ENCODE measurements at regions not wholly inside any gene's neighbourhood (a gene's known extent, or its start where the extent isn't known, plus 50 kb on each side); places are given as distances from the start of the nearest gene placed in this dataset.

GRCh38 chr1:242586360-242586680, 61.8 kb upstream of the PLD5 start:
- TF ChIP-seq, protein P1, sequence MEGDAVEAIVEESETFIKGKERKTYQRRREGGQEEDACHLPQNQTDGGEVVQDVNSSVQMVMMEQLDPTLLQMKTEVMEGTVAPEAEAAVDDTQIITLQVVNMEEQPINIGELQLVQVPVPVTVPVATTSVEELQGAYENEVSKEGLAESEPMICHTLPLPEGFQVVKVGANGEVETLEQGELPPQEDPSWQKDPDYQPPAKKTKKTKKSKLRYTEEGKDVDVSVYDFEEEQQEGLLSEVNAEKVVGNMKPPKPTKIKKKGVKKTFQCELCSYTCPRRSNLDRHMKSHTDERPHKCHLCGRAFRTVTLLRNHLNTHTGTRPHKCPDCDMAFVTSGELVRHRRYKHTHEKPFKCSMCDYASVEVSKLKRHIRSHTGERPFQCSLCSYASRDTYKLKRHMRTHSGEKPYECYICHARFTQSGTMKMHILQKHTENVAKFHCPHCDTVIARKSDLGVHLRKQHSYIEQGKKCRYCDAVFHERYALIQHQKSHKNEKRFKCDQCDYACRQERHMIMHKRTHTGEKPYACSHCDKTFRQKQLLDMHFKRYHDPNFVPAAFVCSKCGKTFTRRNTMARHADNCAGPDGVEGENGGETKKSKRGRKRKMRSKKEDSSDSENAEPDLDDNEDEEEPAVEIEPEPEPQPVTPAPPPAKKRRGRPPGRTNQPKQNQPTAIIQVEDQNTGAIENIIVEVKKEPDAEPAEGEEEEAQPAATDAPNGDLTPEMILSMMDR (IDR thresholded peaks at IDR 0.05; ENCODE audit: low read depth, low read length, poor library complexity, severe bottlenecking): no peak

DNA sequence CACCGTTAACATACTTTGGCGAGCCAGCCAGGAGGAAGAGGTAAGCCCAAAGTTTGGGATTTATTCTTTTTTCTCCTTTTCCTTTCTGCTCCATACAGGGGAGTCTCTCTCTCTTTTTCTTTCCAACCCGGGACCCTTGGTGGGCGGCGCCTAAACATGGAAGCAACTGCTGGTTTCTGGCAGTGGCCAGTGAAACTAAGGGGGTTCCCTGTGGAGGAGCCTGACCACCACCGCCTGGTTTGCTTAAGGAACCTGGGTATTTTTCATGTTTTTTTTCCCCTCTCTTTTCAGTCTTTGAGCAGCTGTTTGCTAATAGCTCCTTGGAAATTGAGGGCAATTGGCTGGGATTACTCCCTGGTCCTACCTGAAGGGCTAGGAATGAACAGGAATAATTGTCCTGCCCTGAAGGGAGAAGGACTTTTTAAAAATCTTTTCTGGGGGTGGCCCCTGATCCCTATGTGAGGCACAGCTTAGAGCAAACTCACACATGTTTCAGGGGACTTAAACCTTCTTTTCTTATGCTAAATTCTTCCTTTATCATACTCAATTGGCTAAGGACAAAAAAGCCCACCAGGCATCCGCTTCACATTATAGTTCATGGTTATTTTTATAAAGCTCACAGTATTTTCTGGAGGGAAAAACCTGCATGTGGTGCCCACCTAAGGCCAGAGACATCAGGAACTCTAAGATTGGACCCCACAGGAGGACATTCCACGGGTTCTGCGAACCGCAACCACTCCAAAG, 61.3 kb upstream of the PLD5 start:
- no peaks in the 10 kb centered on the region for H3K4me1 ChIP-seq (ENCODE audit: control insufficient read depth, low read length)
- TF ChIP-seq, protein P1 (IDR thresholded peaks at IDR 0.05; ENCODE audit: low read depth, low read length, poor library complexity, severe bottlenecking): no peak
- no peak for TF ChIP-seq EZH2phosphoT487 (IDR thresholded peaks at IDR 0.05; ENCODE audit: borderline replicate concordance, low read length)
- H3F3A ChIP-seq (ENCODE audit: control insufficient read depth, insufficient read depth): no peaks in the 10 kb centered on the region
- no peak overlapping the region for H3K4me2 ChIP-seq (ENCODE audit: low read length)
- H3K79me2 ChIP-seq (ENCODE audit: control insufficient read depth, low read length): no peaks in the 10 kb centered on the region
- H3K27ac ChIP-seq (ENCODE audit: low read depth, low read length): no peak overlapping the region
- no peaks in the 10 kb centered on the region for H4K20me1 ChIP-seq (ENCODE audit: control insufficient read depth, insufficient read depth, low read depth, low read length)
- no peaks in the 10 kb centered on the region for H3K9me2 ChIP-seq (replicated peaks; ENCODE audit: control insufficient read depth, low read length)
- H3K36me3 ChIP-seq (ENCODE audit: control insufficient read depth, low read length): no peaks in the 10 kb centered on the region
- no peaks in the 10 kb centered on the region for H3K9me3 ChIP-seq (ENCODE audit: control insufficient read depth, insufficient read depth, low read length)
- H3K4me3 ChIP-seq (ENCODE audit: low read length): no peak overlapping the region
- H3K27me3 ChIP-seq (ENCODE audit: control insufficient read depth, low read length): no peaks in the 10 kb centered on the region

More at GRCh38 chr1:242586360-242586680, 61.8 kb upstream of the PLD5 start:
- no peak overlapping the region for H3K4me3 ChIP-seq (ENCODE audit: low read length)
- no peak overlapping the region for H3K27ac ChIP-seq (ENCODE audit: low read depth, low read length)
- no peaks in the 10 kb centered on the region for H3K79me2 ChIP-seq (ENCODE audit: control insufficient read depth, low read length)
- H3K9me3 ChIP-seq (ENCODE audit: control insufficient read depth, insufficient read depth, low read length): no peaks in the 10 kb centered on the region
- no peaks in the 10 kb centered on the region for H3K36me3 ChIP-seq (ENCODE audit: control insufficient read depth, low read length)
- H4K20me1 ChIP-seq (ENCODE audit: control insufficient read depth, insufficient read depth, low read depth, low read length): no peaks in the 10 kb centered on the region
- H3K27me3 ChIP-seq (ENCODE audit: control insufficient read depth, low read length): no peaks in the 10 kb centered on the region
- no peaks in the 10 kb centered on the region for H3K9me2 ChIP-seq (replicated peaks; ENCODE audit: control insufficient read depth, low read length)
- H3K4me1 ChIP-seq (ENCODE audit: control insufficient read depth, low read length): no peaks in the 10 kb centered on the region
- H3K4me2 ChIP-seq (ENCODE audit: low read length): no peak overlapping the region
- no peaks in the 10 kb centered on the region for H3F3A ChIP-seq (ENCODE audit: control insufficient read depth, insufficient read depth)

- Histone ChIP-seq H3K4me2 (ENCODE audit: low read length) (no peak overlapping the region), H3K4me3 (ENCODE audit: low read length) (no peak overlapping the region), H3K79me2 (ENCODE audit: control insufficient read depth, low read length) (no peaks in the 10 kb centered on the region), H3K9me2 (replicated peaks; ENCODE audit: control insufficient read depth, low read length) (no peaks in the 10 kb centered on the region), H4K20me1 (ENCODE audit: control insufficient read depth, insufficient read depth, low read depth, low read length) (no peaks in the 10 kb centered on the region), H3K27me3 (ENCODE audit: control insufficient read depth, low read length) (no peaks in the 10 kb centered on the region), H3K27ac (ENCODE audit: low read depth, low read length) (no peak overlapping the region), H3F3A (ENCODE audit: control insufficient read depth, insufficient read depth) (no peaks in the 10 kb centered on the region), H3K4me1 (ENCODE audit: control insufficient read depth, low read length) (no peaks in the 10 kb centered on the region), H3K9me3 (ENCODE audit: control insufficient read depth, insufficient read depth, low read length) (no peaks in the 10 kb centered on the region), H3K36me3 (ENCODE audit: control insufficient read depth, low read length) (no peaks in the 10 kb centered on the region)
- no peak for TF ChIP-seq EZH2phosphoT487 (IDR thresholded peaks at IDR 0.05; ENCODE audit: borderline replicate concordance, low read length)
- TF ChIP-seq, protein P1 (IDR thresholded peaks at IDR 0.05; ENCODE audit: low read depth, low read length, poor library complexity, severe bottlenecking): no peak
Observed at GRCh38 chr1:242582669-242583068, 58.2 kb upstream of the PLD5 start.

Measured in DOHH2 (cell line).